Kasumi-1 (cell line): ENCODE measurements at regions not wholly inside any gene's neighbourhood (a gene's known extent, or its start where the extent isn't known, plus 50 kb on each side); places are given as distances from the start of the nearest gene placed in this dataset.
"Not testable (repeated sequence)": the region's sequence is repeated elsewhere in the genome, so short reads cannot be mapped to it uniquely, and the experiment has no call there.

Source experiments
- DNase-seq, 2 experiments: peaks; one replicate each; lab custom pipeline; 2025; lab: John Stamatoyannopoulos, UW

DNA sequence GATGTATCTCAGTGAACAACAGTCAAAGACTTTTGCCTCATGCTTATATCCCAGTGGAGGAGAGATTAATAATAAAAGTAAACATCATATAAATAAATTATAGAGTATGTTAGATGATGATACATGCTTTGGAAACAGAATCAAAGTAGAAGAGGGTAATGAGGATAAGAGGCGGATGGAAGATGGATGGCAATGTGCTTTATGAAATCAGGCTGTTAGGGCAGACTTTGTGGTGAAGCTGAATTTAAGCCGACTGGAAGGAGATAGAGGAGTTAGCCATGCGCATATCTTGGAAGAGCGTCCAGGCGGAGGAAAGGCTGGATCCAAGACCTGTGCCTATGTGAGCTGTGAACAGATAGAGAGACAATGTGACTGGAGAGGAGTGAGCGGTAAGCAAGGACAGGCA is 74.9 kb upstream of the GUCY1A1 start:
- no peak for DNase-seq

DNA sequence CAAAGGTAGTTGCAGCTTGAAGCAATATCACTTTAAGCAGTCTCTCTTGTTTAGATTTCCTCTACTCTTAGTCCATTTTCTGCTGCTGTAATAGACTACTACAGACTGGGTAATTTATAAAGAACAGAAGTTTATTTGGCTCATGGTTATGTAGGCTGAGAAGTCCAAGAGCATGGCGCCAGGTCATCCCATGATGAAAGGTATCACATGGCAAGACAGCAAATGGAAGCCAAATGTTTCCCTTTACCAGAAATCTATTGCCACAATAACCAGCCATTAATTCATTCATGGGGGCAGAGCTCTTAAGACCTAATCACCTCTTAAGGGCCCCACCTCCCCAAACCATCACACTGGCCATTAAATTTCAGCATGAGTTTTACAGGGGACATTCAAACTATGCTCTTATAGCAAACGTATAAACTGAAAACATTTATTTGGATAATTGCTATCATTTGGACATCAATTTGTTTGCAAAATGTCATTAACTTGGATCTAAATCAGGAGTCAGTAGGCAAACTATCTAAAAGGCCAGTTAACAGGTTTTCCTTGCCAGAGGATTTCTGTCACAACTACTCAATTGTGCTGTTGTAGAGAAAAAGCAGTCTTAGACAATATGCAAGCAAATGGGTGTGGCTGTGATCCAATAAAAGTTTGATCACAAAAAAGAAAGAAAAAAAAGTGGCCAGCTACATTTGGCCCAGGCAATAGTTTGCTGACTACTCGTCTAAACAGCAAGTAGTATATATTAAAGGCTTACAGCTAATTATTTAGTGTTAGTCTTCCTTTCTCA is 75.7 kb upstream of the GUCY1A1 start:
- DNase-seq, result no peak

DNA sequence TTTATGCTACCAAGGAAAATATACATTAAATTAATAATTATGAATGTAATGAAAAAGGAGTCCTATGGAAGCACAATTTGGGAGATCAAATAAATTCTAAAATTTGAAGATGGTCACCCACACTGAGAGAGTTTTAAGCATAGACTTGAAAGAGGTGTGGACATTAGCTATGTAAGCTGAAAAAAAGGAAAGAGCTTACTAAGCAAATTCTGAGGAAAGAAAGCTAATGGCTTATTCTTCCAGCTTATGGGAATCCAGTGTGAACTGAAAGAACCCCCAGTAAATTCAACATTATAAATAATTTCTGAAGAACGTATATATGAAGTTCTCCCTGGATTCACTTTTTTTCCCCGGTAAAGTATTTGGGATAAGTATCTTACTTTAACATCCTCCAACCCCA is 78.2 kb upstream of the GUCY1A1 start:
- DNase-seq, result no peak

DNA sequence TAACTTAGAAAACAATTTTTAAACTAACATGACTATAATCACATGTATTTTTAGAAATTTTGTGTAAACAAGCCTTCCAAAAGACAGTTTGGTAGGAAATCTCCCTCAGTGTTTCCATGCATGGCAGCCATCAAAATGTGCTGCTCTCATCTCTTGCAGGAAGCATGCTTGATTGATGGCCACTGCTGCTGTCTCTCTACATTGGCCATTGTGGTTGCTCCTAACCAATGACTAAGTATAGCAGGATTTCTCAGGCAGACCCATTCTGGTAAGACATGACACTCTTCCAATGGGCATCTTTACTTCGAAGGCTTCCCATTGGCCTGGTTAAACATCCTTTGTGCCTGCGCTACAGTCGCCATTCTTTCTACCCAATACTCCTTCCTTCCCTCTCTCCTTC is 78.9 kb upstream of the GUCY1A1 start:
- no peak for DNase-seq

DNA sequence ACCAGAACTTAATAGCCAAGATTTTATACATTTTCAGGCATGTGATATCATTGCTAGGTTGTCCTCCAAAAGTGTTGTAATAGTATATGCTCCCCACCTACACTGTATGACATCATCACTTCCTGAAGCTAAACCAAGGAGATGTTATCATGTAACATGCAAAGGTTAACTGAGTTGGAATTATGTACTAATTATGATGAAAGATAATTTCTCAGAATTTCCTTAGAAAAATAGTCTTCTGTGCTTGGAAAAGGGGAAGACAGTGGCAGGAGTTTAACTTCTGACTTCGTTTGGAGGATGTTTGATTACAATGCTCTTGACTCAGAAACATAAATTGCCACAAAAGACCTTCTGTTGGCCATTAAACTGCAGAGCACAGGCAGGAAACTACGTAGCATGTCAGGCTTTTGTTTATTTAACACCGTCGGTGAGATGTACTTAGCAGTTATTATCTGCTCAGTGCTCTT is 83.6 kb upstream of the GUCY1A1 start:
- peak; percentile 9 to 28 for DNase-seq

- no peak for DNase-seq
Observed at GRCh38 chr4:155582041-155582440, 84.6 kb upstream of the GUCY1A1 start.

GRCh38 chr4:155578726-155579370 is 87.8 kb upstream of the GUCY1A1 start:
- DNase-seq, result no peak

- no peak for DNase-seq
Observed at GRCh38 chr4:155578219-155578618, 88.4 kb upstream of the GUCY1A1 start.

DNA sequence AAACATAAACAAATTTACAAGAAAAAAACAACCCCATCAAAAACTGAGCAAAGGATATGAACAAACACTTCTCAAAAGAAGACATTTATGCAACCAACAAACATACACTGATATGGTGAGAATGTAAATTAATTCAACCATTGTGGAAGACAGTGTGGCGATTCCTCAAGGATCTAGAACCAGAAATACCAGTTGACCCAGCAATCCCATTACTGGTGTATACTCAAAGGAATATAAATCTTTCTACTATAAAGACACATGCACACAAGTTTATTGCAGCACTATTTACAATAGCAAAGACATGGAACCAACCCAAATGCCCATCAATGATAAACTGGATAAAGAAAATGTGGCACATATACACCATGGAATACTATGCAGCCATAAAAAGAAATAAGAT is 92.3 kb upstream of the GUCY1A1 start:
- DNase-seq, result not testable (repeated sequence)

DNA sequence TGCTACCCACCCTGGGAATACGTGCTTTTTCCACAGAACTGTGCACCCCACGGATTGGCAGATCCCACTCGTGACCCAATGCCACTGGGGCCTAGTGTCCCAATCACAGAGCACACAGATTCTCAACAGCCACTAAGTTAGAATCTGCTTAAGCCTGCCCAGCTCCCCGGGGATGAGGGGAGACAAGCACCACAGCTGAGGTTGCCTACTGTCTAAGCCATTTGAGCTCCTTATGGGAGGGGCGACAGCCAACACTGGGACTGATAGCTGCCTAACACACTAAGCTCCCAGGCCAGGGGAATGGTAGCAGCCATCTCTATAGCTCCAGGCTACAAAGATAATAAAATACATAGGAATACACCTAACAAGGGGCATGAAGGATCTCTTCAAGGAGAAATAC is 93.5 kb upstream of the GUCY1A1 start:
- no peak for DNase-seq

DNA sequence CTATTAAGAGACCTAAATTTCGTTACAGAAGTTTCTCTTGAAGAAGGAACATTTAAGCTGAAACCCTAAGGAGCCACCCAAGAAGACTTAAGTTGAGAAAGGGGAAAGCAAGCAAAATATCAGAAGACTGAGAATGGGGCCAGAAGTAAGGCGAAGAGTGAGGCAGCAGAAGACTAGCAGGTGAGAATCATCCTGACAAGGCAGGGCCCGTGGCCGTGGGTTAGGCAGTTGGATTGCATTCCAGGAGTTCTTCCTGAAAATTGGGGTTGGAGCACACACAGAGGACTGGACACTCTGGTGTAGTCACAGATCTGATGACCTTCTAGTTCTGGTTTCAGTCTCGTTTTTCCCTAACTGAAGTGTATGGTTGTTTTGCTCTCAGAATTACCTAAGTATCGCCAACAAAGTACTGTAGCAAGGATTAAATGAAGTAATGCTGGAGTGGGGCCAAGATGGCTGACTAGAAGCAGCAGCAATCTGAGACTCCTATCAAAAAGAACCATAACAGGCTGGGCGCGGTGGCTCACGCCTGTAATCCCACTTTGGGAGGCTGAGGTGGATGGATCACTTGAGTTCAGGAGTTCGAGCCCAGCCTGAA is 94.4 kb upstream of the GUCY1A1 start:
- DNase-seq, result no peak

DNA sequence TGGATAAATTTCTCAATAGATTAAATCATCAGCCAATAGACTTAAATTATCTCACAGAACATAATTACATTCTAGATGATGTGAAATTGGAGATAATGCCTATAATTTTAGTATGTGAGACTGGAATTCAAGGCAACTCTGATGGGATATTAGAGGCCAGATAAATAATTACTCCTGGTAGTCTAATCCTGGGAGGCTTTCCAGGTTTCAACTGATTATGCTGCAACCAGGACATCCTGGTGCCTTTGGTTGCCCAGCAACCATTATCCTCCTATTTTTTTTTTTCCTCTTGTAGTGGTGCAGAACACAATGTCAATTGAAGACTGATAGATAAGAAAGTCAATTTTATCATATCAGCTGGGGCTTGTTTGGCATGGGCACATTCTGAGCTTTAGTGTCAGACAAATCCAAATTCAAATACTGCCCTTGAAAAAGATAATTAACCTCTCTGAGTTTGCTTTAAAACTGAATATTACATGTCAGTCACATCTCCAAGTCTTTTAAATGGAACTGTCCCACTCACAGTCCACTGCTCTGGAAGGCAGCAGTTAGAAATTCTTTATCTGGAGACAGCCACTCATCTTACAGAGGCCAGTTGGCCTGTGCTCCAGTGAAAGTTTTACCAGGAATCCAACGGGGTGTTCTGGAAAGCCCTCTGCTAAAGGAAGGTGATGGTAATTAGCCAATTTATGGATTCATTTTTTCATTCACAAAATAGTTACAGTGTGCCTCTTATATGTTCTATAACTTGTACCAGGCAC is 95.3 kb upstream of the GUCY1A1 start:
- DNase-seq, result no peak

DNA sequence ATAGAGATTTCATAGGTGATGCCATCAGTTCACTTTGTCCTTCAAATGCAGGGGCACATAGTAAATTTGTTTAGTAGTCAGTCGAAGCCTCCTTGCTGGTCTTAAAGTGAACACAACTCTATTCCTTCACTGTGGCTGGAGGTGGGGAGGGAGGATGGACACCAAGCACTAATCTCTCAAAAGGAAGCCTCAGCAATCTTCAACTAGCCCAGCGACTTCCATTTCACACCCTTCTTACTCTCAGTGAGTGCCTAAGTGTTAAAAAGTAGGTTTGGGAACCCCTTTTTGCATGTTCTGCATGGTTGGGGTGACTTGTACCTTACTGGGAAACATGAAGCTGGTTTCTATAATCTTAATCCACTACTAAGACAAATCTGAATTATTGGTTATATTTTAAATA is 96.0 kb upstream of the GUCY1A1 start:
- DNase-seq, result no peak

- no peak for DNase-seq
Observed at GRCh38 chr4:155569960-155570515, 96.6 kb upstream of the GUCY1A1 start.

- no peak for DNase-seq
Observed at GRCh38 chr4:155569471-155569870, 97.2 kb upstream of the GUCY1A1 start.

GRCh38 chr4:155568641-155569220 is 97.9 kb upstream of the GUCY1A1 start:
- no peak for DNase-seq

DNA sequence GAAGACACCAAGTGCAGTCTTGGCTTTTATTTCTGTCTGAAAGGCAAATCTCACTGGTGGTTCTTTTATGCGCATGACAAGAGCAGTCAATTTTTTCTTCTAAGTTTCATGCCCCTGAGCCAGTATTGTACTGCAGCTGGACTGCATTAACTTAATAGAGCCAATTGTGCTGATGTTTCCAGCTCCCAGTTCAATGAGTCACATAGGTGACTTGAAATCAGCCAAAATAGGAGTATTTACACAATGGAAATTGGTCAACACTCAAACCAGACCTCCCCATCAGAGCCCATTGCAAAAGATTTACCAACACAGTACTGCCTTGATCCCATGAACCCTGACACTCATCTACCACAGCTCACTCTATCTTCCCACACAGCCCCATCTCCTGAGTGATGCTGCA is 100.3 kb upstream of the GUCY1A1 start:
- no peak for DNase-seq

DNA sequence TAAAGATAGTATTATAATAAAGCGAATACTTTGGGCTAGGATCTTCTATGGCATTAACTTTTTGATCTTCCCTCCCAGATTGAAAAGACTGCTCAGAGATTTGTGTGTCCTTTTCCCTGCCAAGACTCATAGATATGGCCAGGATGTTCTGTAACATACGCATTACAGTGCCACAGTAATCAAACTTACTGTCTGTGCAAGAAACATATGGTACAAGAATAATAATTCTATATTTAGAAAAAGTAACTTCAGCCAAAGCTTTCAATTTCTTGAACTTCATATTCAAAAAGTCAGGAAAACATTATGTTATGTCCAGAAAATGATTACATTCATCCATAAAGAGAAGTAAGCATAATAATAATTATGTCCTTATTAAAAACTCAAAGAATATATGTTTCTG is 100.9 kb upstream of the GUCY1A1 start:
- DNase-seq, result no peak

DNA sequence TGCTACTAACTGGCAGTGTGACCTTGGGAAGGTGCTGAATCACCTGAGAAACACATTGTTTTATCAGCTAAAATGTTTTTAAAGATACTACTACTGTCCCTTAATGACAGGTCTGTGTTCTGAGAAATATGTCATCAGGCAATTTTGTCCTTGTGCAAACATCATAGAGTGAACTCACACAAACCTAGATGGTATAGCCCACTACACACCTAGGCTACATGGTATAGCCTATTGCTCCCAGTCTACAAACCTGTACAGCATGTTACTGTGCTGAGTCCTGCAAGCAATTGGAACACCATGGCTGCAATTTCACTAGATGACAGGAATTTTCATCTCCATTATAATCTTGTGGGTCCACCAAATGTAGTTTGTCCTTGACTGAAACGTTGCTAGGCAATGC is 101.3 kb upstream of the GUCY1A1 start:
- no peak for DNase-seq

DNA sequence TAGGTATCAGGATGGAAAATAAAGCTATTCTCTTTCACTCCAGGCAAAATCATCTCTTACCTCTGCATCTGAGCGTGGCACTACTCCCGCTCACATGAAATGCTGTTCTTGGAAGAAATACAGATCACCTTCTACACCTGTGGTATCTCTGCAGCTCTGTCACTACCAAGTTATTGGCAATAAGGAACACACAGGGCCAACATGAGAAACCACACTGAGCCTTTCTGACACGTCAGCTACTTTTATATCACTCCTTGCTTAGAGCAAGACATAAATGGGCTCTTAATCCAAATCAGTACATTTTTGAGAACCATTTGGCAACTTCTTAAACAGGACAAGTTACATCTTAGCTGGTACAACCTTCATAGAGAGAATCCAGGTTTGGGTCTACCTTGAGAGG is 101.8 kb upstream of the GUCY1A1 start:
- DNase-seq, result no peak

GRCh38 chr4:155564086-155564485 is 102.6 kb upstream of the GUCY1A1 start:
- no peak for DNase-seq

- no peak for DNase-seq
Observed at GRCh38 chr4:155559915-155560314, 106.7 kb upstream of the GUCY1A1 start.
